ENCODE measurements at regions not wholly inside any gene's neighbourhood (a gene's known extent, or its start where the extent isn't known, plus 50 kb on each side); places are given as distances from the start of the nearest gene placed in this dataset.

- TF ChIP-seq ELK3 (CRISPR knock-in tag; IDR thresholded peaks at IDR 0.05) (no peak), HLTF (IDR thresholded peaks at IDR 0.05) (no peak), HNRNPH1 (optimal IDR thresholded peaks at IDR 0.05; ENCODE audit: low read depth, low read length) (no peak), U2AF2 (optimal IDR thresholded peaks at IDR 0.05; ENCODE audit: low read depth, low read length) (no peak), EGR1 (conservative IDR thresholded peaks at IDR 0.05) (no peak)
Observed at GRCh38 chr9:31500422-31500821, 884.0 kb upstream of the ACO1 start (continued).

- Histone ChIP-seq H3K4me3 (no peak overlapping the region), H3K9me1 (ENCODE audit: control insufficient read depth, insufficient read depth, low read length) (no peaks in the 10 kb centered on the region), H2AFZ (ENCODE audit: low read depth, low read length) (no peak overlapping the region), H3K9me3 (replicated peaks; ENCODE audit: control insufficient read depth, insufficient read depth, low read depth, low read length) (no peaks in the 10 kb centered on the region), H3K79me2 (ENCODE audit: control insufficient read depth, insufficient read depth, low read length) (no peaks in the 10 kb centered on the region), H3K27me3 (ENCODE audit: control insufficient read depth in 2 of 2, insufficient read depth in 2 of 2, low read length in 2 of 2) (no peaks in the 10 kb centered on the region), H4K20me1 (replicated peaks; ENCODE audit: control insufficient read depth, insufficient read depth, low read length) (no peaks in the 10 kb centered on the region), H3K27ac (ENCODE audit: extremely low read depth, low read depth, low read length) (no peak overlapping the region), H3K4me1 (replicated peaks in 1 of 2; ENCODE audit: control insufficient read depth in 2 of 2, insufficient read depth in 2 of 2, low read length in 2 of 2) (no peaks in the 10 kb centered on the region), H3K4me2 (ENCODE audit: insufficient read depth, low read length) (no peak overlapping the region), H3K9ac (ENCODE audit: insufficient read depth in 1 of 2, low read depth in 2 of 2, low read length in 2 of 2) (no peak overlapping the region), H3K36me3 (ENCODE audit: control insufficient read depth, insufficient read depth, low read length) (no peaks in the 10 kb centered on the region)
- POLR2A ChIA-PET = no interaction called here
- FAIRE-seq (no peak), DNase-seq (ENCODE audit: extremely low read depth in 1 of 4, low spot score in 3 of 4) (no peak), ATAC-seq (no peak)
- BruUV-seq (replicated peaks) = no TSS peak
- CTCF ChIA-PET (ENCODE audit: low intra/inter-chr PET ratio) = no interaction called here
- in situ Hi-C loops (cut with MboI) (no loop called here), intact Hi-C loops (cut with micrococcal nuclease) (no loop called here)
- no peak for TF ChIP-seq ZBTB1 (CRISPR knock-in tag; IDR thresholded peaks at IDR 0.05; ENCODE audit: borderline replicate concordance, low read depth)
- TF ChIP-seq BRD4 (IDR thresholded peaks at IDR 0.05) = no peak
- no peak for TF ChIP-seq ZNF274 (IDR thresholded peaks at IDR 0.05; ENCODE audit: borderline replicate concordance, low read depth, low read length)
- no CpG with 5 or more reads among the region's 6 CpGs for whole genome bisulfite sequencing (ENCODE audit: insufficient coverage, low coverage, missing lambda C conversion rate)
Observed at GRCh38 chr9:31519011-31519410, 865.4 kb upstream of the ACO1 start.

All from K562 (cell line).